H7 (cell line): ENCODE measurements at regions not wholly inside any gene's neighbourhood (a gene's known extent, or its start where the extent isn't known, plus 50 kb on each side); places are given as distances from the start of the nearest gene placed in this dataset.

Source experiments
- DNase-seq: peaks from one replicate; pipeline ENCODE4 v3.0.0; 2012
- H3K27me3 ChIP-seq: 2 replicates; pipeline ENCODE4 v1.6.0; 2011; ENCODE audit warnings: mild to moderate bottlenecking, low read length; ENCODE audit not compliant: control insufficient read depth, insufficient read depth
- H3K36me3 ChIP-seq: replicated peaks from 2 replicates; pipeline ENCODE4 v1.5.1; 2011; ENCODE audit warnings: low read length; ENCODE audit not compliant: control insufficient read depth, insufficient read depth
- H3K4me3 ChIP-seq: 2 replicates; pipeline ENCODE4 v1.5.1; 2011; ENCODE audit warnings: low read depth, mild to moderate bottlenecking, control low read depth, low read length, moderate library complexity; ENCODE audit not compliant: insufficient read depth

DNA sequence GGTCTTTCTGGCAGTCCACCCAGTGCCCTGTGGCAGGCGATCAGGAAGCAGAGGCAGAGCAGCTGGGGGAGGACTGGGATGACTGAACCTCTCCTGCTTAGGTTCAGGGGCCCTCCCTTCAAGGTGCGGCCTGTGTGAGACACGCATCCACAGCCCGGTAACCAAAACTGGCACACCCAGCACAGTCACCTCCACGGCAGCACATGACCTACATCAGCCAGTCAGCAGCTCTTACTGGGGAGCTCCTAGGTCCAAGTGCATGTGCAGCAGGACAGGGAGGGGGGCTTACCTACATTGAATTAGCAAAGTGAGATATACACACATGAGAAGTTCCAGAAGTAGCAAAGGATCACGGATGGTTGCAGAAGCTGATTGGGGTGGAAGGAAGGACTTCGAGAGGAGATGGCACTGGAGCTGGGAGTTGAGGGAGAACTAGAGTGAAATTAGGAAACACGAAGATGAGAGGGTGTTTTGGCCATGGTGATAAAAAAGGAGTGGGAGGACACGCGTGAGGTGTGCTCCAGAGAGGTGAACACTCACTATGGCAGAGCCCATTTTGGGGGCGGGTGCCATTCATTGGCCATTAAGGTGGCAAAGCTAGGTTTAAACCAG, 51.4 kb upstream of the IRF2BP2 start:
- H3K4me3 ChIP-seq = no peak overlapping the region
- H3K27me3 ChIP-seq = no peaks in the 10 kb centered on the region
- no peak for DNase-seq
- H3K36me3 ChIP-seq = no peaks in the 10 kb centered on the region

DNA sequence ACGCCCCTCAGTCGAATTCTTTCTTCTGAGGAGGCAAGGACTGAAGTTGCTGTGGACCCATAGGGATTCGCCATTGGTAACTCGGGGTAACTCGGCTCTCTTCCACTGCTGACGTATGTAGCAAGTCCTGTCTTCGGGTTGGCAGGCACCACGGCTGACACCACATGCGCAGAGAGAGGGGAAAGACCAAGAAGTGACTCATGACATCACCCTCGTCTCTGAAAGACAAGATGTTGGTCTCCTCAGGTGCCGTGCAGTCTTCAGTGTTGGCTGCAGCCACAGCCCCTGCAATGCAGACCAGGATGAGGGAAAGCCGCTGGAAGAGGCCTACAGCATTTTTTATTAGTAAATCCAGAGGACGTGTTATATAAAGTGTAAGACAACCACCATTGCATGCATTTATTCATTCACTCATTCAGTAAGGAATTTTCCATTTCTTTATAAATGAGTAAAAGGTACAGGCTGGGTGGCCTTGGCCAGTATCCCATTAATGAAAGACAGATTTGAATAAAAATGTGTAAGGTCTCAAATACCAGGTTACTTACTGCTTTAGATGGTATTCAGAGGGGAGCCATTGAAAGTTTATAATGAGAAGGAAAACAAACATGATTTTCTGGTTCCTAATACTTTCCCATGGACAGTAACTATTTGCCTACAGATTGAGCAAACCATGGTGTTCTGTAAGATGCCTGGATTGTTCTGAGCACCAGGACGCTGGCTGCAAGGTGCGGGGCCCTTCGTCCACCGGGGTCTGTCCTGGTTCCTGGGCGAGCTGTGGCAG, 50.7 kb upstream of the IRF2BP2 start:
- no peaks in the 10 kb centered on the region for H3K27me3 ChIP-seq
- no peak for DNase-seq
- no peak overlapping the region for H3K4me3 ChIP-seq
- no peaks in the 10 kb centered on the region for H3K36me3 ChIP-seq
